BLaER1 treated with 17β-estradiol and CSF1 and Interleukin-3, amounts not matched to agents 10 nM and 100 nM (cell line): ENCODE measurements at regions not wholly inside any gene's neighbourhood (a gene's known extent, or its start where the extent isn't known, plus 50 kb on each side); places are given as distances from the start of the nearest gene placed in this dataset.
"Not testable (repeated sequence)": the region's sequence is repeated elsewhere in the genome, so short reads cannot be mapped to it uniquely, and the experiment has no call there.

Source experiments
- H3K27ac ChIP-seq, 11 experiments: shearing (Covaris generic); formaldehyde crosslinking; 2 replicates each; pipeline ENCODE4 v1.8.1; 2022
- H3K27me3 ChIP-seq, 11 experiments: shearing (Covaris generic); formaldehyde crosslinking; 2 replicates each; pipeline ENCODE4 v1.8.1; 2022
- H3K36me3 ChIP-seq, 11 experiments: shearing (Covaris generic); formaldehyde crosslinking; 2 replicates each; pipeline ENCODE4 v1.8.1; 2022
- H3K4me1 ChIP-seq, 10 experiments: shearing (Covaris generic); formaldehyde crosslinking; 2 replicates each; pipeline ENCODE4 v1.8.1; 2022
- H3K4me2 ChIP-seq, 11 experiments: shearing (Covaris generic); formaldehyde crosslinking; 2 replicates each; pipeline ENCODE4 v1.8.1; 2022
- H3K4me3 ChIP-seq, 10 experiments: shearing (Covaris generic); formaldehyde crosslinking; 2 replicates each; pipeline ENCODE4 v1.8.1; 2022
- H3K9ac ChIP-seq, 11 experiments: shearing (Covaris generic); formaldehyde crosslinking; 2 replicates each; pipeline ENCODE4 v1.8.1; 2022
- H3K9me3 ChIP-seq, 11 experiments: shearing (Covaris generic); formaldehyde crosslinking; replicated peaks in 1 of 11; 2 replicates each; pipeline ENCODE4 v1.8.1; 2022
- H4K20me1 ChIP-seq, 11 experiments: shearing (Covaris generic); formaldehyde crosslinking; 2 replicates each; pipeline ENCODE4 v1.8.1; 2022
- Cebpa-rat ChIP-seq, 11 experiments: shearing (Covaris generic); IDR thresholded peaks; 2 replicates each; pipeline ENCODE4 v1.8.1; 2022

DNA sequence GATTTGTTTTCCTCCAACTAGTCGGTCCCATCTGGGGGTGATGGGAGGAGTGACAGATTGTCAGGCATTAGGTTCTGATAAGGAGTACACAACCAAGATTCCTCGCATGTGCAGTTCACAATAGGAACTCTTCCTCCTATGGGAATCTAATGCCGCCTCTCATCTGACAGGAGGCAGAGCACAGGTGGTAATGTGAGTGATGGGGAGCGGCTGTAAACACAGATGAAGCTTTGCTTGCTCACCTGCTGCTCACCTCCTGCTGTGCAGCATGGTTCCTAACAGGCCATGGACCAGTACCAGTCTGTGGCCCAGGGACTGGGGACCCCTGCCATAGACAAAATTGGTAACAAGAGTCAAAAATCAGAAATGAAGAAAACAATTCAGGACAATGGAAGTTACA, 173.3 kb upstream of the HMHB1 start:
- Histone ChIP-seq H3K9ac (no peak overlapping the region), H4K20me1 (no peaks in the 10 kb centered on the region), H3K4me1 (peaks cover 20 to 48% (median 37%) of the 10 kb centered on the region in 10 experiments), H3K9me3 (peaks cover 0 to 17% (median 6%) of the 10 kb centered on the region in 11 experiments; a peak in 10 of 22 replicates), H3K4me3 (no peak overlapping the region), H3K27me3 (no peaks in the 10 kb centered on the region), H3K36me3 (no peaks in the 10 kb centered on the region), H3K27ac (no peak overlapping the region), H3K4me2 (no peak overlapping the region)
- no peak for TF ChIP-seq Cebpa-rat (IDR thresholded peaks at IDR 0.05)

DNA sequence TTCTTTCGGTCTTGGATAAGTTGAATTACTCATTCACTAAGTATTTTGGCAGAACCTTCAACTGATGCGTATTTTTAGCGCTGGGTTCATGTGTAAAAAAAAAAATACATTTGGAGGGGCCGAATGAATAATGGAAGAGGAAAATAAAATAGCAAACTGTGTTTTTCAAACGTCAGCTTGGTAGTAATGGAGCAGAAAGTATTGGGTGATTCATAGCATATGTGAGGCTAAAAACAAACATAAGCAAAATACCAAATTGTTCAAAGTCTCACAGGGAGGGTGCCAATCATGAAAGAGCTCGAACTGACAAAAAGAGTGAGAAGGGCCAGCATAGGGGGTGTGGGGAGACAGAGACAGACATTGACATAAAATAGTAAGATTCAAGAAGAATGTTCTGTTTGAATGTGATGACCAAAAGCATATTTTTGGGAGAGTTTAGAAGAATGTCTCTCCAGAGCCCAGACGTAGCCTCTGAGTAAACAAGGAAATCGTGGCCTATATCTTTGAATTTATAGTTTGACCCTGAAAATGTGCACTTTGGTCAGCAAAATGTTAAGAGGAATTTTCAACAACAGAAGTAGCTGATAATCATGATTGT, 174.9 kb upstream of the HMHB1 start:
- TF ChIP-seq Cebpa-rat (IDR thresholded peaks at IDR 0.05), result no peak
- no peak overlapping the region for H3K9ac ChIP-seq

DNA sequence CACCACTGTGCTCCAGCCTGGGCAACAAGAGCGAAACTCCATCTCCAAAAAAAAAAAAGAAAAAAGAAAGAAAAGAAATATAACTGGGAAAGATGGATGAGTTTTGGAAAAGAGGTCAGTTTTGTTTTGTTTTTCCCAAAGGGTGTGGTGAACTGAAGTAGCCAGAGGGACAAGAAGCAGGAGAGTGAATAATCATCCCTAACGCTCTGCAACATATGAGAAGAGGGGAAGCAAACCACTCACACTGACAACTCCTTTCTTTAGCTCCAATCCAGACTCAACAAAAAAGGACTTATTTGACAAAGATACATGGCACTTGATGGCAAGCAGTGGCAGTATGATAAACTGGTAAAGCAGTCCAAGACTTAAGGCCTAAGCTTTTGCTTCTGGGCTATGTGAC, 176.1 kb upstream of the HMHB1 start:
- no peak overlapping the region for H3K9ac ChIP-seq
- no peak for TF ChIP-seq Cebpa-rat (IDR thresholded peaks at IDR 0.05)
- no peaks in the 10 kb centered on the region for H4K20me1 ChIP-seq
- H3K4me1 ChIP-seq, result peaks cover 14 to 49% (median 33%) of the 10 kb centered on the region in 10 experiments
- H3K4me2 ChIP-seq, result peak overlapping the region in 9 of 11 experiments; percentile 3 to 67 (median 31); a peak in 11 of 22 replicates
- no peaks in the 10 kb centered on the region for H3K27me3 ChIP-seq
- peaks cover 0 to 17% (median 6%) of the 10 kb centered on the region in 11 experiments; a peak in 9 of 22 replicates for H3K9me3 ChIP-seq
- H3K27ac ChIP-seq, result no peak overlapping the region
- H3K36me3 ChIP-seq, result no peaks in the 10 kb centered on the region
- H3K4me3 ChIP-seq, result no peak overlapping the region

More for the DNA sequence above, 174.9 kb upstream of the HMHB1 start:
- no peaks in the 10 kb centered on the region for H3K36me3 ChIP-seq
- peaks cover 14 to 49% (median 33%) of the 10 kb centered on the region in 10 experiments for H3K4me1 ChIP-seq
- peak overlapping the region; percentile 18 to 72 (median 56); a peak in 19 of 22 replicates for H3K4me2 ChIP-seq
- H4K20me1 ChIP-seq, result no peaks in the 10 kb centered on the region
- H3K4me3 ChIP-seq, result no peak overlapping the region
- no peaks in the 10 kb centered on the region for H3K27me3 ChIP-seq
- H3K9me3 ChIP-seq, result peaks cover 0 to 17% (median 6%) of the 10 kb centered on the region in 11 experiments; a peak in 10 of 22 replicates
- H3K27ac ChIP-seq, result peak overlapping the region in 5 of 11 experiments; percentile 14 to 51 (median 43); a peak in 7 of 22 replicates

DNA sequence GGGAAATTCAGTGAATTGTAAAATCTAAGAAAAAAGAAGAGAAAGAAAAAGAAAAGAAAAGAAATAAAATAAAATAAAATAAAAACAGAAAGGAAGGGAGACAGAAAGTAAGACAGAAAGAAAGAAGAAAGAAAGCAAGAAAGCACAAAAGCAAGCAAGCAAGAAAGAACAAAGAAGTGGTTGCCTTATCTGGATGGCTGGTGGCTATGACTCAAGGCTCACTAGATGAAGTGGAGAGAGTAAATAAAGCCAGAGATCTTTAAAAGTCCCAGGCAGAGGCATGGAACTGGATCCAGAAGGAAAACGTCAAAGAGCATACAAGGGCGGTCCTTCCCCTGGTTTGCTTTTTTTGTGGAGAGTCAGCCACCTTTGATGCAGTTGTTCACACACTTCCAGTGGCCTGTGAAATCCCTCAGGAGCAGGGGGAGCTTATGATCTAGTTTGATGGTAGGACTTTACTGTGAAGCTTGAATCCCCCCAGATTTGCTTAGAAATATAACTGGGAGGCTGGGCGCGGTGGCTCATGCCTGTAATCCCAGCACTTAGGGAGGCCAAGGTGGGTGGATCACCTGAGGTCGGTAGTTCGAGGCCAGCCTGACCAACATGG, 176.7 kb upstream of the HMHB1 start:
- no peak overlapping the region for H3K4me3 ChIP-seq
- H3K9ac ChIP-seq, result no peak overlapping the region
- no peaks in the 10 kb centered on the region for H3K36me3 ChIP-seq
- peak overlapping the region; percentile 3 to 67 (median 25); a peak in 14 of 22 replicates for H3K4me2 ChIP-seq
- H3K27ac ChIP-seq, result peak overlapping the region in 1 of 11 experiments; percentile 5; a peak in 1 of 22 replicates
- H3K9me3 ChIP-seq, result peaks cover 0 to 11% (median 6%) of the 10 kb centered on the region in 11 experiments; a peak in 9 of 22 replicates
- no peaks in the 10 kb centered on the region for H4K20me1 ChIP-seq
- TF ChIP-seq Cebpa-rat (IDR thresholded peaks at IDR 0.05), result no peak
- peaks cover 14 to 51% (median 35%) of the 10 kb centered on the region in 10 experiments for H3K4me1 ChIP-seq
- H3K27me3 ChIP-seq, result no peaks in the 10 kb centered on the region

DNA sequence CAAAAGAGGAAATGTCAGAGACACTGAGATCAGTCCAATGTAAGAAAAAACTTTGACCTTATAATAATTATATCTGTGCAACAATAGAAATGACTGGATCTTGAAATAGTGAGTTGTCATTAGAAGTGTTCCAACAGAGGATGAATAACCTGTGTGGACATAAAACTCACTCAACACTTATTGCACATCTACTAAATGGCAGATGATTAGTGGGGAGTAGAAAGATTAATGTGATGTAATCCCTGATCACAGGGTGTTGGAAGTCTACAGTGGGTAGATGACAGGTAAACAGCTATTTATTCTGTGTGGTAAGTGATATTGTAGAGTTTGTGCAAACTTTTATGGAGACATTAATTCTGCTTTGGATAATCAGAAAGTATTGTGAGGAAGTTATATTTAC, 177.3 kb upstream of the HMHB1 start:
- Histone ChIP-seq H3K27me3 (no peaks in the 10 kb centered on the region), H4K20me1 (no peaks in the 10 kb centered on the region), H3K4me2 (peak overlapping the region in 6 of 11 experiments; percentile 9 to 55 (median 27); a peak in 7 of 22 replicates), H3K9ac (no peak overlapping the region), H3K4me1 (peaks cover 18 to 56% (median 41%) of the 10 kb centered on the region in 10 experiments), H3K4me3 (no peak overlapping the region), H3K9me3 (peaks cover 0 to 10% (median 6%) of the 10 kb centered on the region in 11 experiments; a peak in 9 of 22 replicates), H3K36me3 (no peaks in the 10 kb centered on the region), H3K27ac (no peak overlapping the region)
- TF ChIP-seq Cebpa-rat (IDR thresholded peaks at IDR 0.05), result no peak

DNA sequence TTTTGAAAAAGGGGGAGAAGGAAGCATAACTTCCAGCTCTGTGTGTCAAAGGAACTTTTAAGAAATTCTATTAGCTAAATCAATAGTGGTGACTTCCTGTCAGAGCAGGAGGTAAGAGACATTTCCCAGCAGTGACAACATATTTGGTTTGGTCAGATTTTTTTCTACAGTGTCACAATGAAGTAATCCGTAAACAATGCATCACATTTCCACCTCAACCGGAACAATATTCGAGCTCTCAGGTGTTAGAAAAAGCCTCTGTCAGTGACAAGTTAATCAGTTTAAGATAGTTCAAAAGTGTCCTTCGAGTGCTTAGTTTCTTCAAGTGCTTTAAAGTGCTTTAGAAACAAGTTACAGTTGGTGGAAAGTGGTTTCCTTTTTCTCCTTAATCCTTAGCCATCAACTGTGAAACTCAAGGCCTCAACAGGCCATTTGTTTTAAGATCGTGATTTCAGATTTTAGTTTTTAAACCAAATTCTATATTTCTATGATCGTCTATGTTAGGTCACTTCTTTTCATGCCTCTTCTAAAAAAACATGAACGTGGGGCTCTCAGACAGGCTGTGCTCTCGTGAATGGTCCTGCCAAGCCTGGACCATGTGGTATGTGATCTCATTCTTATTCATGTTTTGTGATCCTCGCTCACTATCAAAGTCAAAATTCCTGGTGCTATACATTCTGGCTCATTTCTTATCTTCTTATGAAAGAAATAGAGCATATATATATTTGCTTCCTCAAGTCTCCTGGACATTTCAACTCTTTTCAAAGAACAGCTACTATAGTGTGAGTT, 181.9 kb upstream of the HMHB1 start:
- Histone ChIP-seq H3K27ac (no peak overlapping the region), H3K4me2 (peak overlapping the region in 5 of 11 experiments; percentile 7 to 44 (median 22); a peak in 9 of 22 replicates)
- TF ChIP-seq Cebpa-rat (IDR thresholded peaks at IDR 0.05), result no peak

GRCh38 chr5:143625048-143625447, 186.9 kb upstream of the HMHB1 start:
- H4K20me1 ChIP-seq, H3K27ac ChIP-seq, H3K27me3 ChIP-seq, H3K4me3 ChIP-seq, H3K9ac ChIP-seq, H3K36me3 ChIP-seq, H3K4me2 ChIP-seq: not testable (repeated sequence)
- peaks cover 6 to 23% (median 13%) of the 10 kb centered on the region in 11 experiments; a peak in 15 of 22 replicates for H3K9me3 ChIP-seq
- H3K4me1 ChIP-seq, result peaks cover 6 to 11% (median 9%) of the 10 kb centered on the region in 10 experiments; a peak in 12 of 20 replicates

More for the DNA sequence above, 181.9 kb upstream of the HMHB1 start:
- Histone ChIP-seq H3K36me3 (no peaks in the 10 kb centered on the region), H3K4me1 (peaks cover 8 to 29% (median 18%) of the 10 kb centered on the region in 10 experiments; a peak in 17 of 20 replicates), H3K4me3 (no peak overlapping the region), H3K9ac (no peak overlapping the region), H4K20me1 (no peaks in the 10 kb centered on the region), H3K27me3 (no peaks in the 10 kb centered on the region), H3K9me3 (peaks cover 0 to 12% (median 8%) of the 10 kb centered on the region in 11 experiments; a peak in 11 of 22 replicates)

DNA sequence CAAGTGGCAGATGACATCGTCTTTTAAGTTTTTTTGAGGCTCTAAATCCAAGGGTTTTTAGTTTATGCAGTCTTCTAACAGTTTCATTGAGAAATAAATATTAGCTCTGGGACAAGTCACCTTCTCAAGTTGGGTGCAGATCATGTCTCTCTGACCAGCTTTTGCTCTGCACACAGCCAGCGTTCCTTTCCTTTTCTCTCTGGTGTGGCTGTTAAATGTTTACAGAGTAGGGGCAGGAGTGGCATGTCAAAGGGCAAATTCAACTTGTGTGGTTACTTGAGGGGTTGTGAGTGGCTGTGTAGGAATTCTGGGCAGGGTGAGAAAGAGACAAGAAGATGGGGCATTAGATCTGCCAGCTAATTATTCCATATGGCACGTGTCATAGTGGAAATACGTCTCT, 187.5 kb upstream of the HMHB1 start:
- H3K36me3 ChIP-seq, result peaks cover 0 to 4% (median 0%) of the 10 kb centered on the region in 11 experiments; a peak in 1 of 22 replicates
- H3K27me3 ChIP-seq, result no peaks in the 10 kb centered on the region
- no peak for TF ChIP-seq Cebpa-rat (IDR thresholded peaks at IDR 0.05)
- no peaks in the 10 kb centered on the region for H4K20me1 ChIP-seq
- H3K4me3 ChIP-seq, result no peak overlapping the region
- H3K9ac ChIP-seq, result no peak overlapping the region
- no peak overlapping the region for H3K4me2 ChIP-seq
- H3K4me1 ChIP-seq, result peaks cover under 1 to 5% (median 3%) of the 10 kb centered on the region in 10 experiments; a peak in 11 of 20 replicates
- H3K27ac ChIP-seq, result no peak overlapping the region
- H3K9me3 ChIP-seq, result peaks cover 6 to 23% (median 13%) of the 10 kb centered on the region in 11 experiments; a peak in 15 of 22 replicates
